ENCODE measurements at regions not wholly inside any gene's neighbourhood (a gene's known extent, or its start where the extent isn't known, plus 50 kb on each side); places are given as distances from the start of the nearest gene placed in this dataset.

DNA sequence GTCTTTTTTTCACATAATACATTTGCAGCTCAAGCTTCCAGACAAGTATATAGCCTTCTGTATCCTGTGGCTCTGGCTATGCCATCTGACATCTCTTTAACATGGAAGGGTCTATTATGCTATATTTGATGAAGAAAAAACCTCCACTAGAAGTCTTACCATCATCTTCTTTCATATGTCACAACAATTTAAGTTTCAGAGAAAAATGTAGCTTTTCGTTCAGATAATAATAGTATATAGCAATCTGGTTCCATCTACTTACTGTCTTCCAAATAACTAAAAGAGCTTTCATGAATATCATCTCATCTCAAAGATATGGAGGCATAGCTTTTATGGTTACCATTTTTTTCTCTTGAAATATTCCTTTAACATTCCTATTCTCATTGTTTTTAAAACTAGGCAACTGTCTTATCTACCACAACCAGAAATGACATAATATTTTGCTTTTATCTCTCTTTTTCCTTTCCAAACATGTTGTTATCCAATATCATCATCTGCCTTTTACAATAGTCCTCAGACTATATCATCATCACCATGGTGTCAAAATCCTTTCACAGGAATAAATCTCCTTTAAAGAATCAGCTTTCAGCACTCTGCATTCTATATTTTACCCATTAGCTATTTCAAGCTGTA is 1005.1 kb downstream of the PDHA2 start:
- no peak overlapping the region for H3K9ac ChIP-seq (ENCODE audit: low read depth, low read length)
- no peaks in the 10 kb centered on the region for H3K9me3 ChIP-seq (ENCODE audit: control insufficient read depth, insufficient read depth, low read length)
- H3K4me1 ChIP-seq (ENCODE audit: insufficient read depth, low read length): no peaks in the 10 kb centered on the region
- no peaks in the 10 kb centered on the region for H3K36me3 ChIP-seq (ENCODE audit: insufficient read depth, low read length)

DNA sequence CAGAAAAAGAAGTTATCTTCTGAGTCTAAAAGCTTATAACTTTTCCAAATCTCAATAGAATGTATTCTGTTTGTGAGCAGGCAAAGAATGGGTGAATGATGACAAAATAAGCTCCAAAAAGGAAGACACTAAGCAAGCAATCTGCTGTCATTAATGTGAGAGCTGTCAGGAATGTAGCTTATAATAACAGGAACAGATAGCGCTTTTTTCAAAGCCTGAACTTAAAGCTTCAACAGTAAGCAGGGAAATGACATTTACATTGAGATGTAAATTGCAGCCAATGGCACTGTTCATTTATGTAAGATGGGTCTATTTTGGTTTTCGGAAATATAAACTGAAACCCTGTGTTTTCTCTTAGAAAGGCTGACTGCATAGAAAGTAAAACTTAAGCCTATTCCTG is 1005.9 kb downstream of the PDHA2 start:
- H3K9me3 ChIP-seq (ENCODE audit: control insufficient read depth, insufficient read depth, low read length): no peaks in the 10 kb centered on the region
- H3K4me1 ChIP-seq (ENCODE audit: insufficient read depth, low read length): no peaks in the 10 kb centered on the region
- no peak overlapping the region for H3K9ac ChIP-seq (ENCODE audit: low read depth, low read length)
- H3K36me3 ChIP-seq (ENCODE audit: insufficient read depth, low read length): no peaks in the 10 kb centered on the region

DNA sequence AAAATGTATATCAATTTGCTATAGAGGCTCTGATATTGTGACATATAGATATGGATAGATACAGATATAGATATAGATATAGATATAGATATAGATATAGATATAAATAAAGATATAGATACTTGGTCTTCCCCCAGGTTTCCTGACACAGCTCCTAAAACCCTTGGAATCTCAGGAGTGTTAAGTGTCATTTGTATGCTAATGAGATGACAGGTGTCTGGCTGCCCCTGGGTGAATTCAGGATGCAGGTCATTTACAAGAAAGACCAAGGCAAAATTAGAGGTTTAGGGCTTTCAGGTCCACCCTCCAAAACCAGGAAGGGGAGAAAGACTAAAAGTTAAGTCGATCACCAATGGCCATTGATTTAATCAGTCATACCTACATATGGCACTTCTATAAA is 1034.8 kb downstream of the PDHA2 start:
- no peaks in the 10 kb centered on the region for H3K4me1 ChIP-seq (ENCODE audit: insufficient read depth, low read length)
- no peaks in the 10 kb centered on the region for H3K36me3 ChIP-seq (ENCODE audit: insufficient read depth, low read length)
- no peak overlapping the region for H3K9ac ChIP-seq (ENCODE audit: low read depth, low read length)
- H3K9me3 ChIP-seq (ENCODE audit: control insufficient read depth, insufficient read depth, low read length): peaks cover 14% of the 10 kb centered on the region

DNA sequence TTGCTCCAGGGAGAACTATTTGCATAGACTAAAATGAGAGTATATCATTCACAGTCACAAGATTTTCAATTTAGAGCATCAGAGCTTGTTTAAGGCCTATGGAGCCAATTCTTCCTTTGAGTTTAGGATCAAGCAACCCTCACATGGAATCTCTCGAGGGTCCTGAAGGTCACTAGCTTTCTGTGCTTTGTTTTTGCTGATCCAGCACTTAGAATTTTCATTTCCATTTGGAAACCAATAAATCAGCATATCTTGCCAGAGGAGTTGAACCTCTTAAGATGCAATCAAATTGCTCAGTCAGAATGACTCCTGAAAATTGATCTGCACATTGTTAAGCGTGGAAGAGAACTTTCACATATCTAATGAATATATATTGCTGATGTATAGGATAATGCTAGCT is 1039.6 kb downstream of the PDHA2 start:
- Histone ChIP-seq H3K4me1 (ENCODE audit: insufficient read depth, low read length) (no peaks in the 10 kb centered on the region), H3K9ac (ENCODE audit: low read depth, low read length) (no peak overlapping the region), H3K36me3 (ENCODE audit: insufficient read depth, low read length) (no peaks in the 10 kb centered on the region), H3K9me3 (ENCODE audit: control insufficient read depth, insufficient read depth, low read length) (peaks cover 14% of the 10 kb centered on the region)

DNA sequence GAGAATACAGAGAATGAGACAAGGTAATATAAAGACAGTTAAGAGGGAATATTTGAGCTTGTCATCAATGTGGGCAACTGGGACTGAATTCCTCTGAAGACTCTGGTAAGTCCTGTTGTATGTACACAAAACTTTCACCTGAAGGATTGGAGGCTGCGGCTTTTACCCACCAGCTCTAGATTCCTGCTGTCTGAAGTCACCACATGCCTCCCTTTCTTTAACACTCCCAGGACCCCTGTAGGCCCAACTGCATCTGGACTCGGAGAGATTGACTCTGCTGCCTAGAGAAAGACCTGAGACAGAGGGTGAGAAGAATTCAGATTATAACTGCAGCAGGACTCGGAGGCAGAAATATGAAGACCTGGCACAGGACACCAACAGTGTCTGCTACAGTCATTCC is 1048.0 kb downstream of the PDHA2 start:
- H3K9ac ChIP-seq (ENCODE audit: low read depth, low read length): no peak overlapping the region
- H3K36me3 ChIP-seq (ENCODE audit: insufficient read depth, low read length): no peaks in the 10 kb centered on the region
- 0 out of 2 replicates have a peak, but pooled peaks cover 6% of the 10 kb centered on the region for H3K4me1 ChIP-seq (ENCODE audit: insufficient read depth, low read length)
- H3K9me3 ChIP-seq (ENCODE audit: control insufficient read depth, insufficient read depth, low read length): no peaks in the 10 kb centered on the region

DNA sequence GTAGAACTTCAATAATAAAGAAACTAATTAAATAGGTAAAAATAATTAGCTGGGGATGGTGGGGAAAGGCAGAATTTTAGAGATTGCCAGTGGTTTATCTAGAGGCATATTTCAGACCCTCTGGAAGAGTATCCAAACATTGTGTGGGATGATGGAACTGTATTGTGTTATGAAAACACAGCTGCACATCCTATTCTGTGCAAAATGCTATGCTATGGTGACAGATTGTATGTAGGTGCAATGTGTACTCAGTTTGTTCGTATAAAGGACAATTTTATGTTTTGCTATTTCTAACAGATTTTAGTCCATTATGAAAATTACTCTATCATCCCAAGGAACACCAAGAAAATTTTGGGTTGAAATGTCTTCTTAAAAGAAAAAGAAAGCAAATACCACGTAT is 1054.7 kb downstream of the PDHA2 start:
- Histone ChIP-seq H3K9me3 (ENCODE audit: control insufficient read depth, insufficient read depth, low read length) (no peaks in the 10 kb centered on the region), H3K4me1 (ENCODE audit: insufficient read depth, low read length) (no peaks in the 10 kb centered on the region), H3K36me3 (ENCODE audit: insufficient read depth, low read length) (no peaks in the 10 kb centered on the region; the same call in 1 of the 2 replicates), H3K9ac (ENCODE audit: low read depth, low read length) (no peak overlapping the region)

DNA sequence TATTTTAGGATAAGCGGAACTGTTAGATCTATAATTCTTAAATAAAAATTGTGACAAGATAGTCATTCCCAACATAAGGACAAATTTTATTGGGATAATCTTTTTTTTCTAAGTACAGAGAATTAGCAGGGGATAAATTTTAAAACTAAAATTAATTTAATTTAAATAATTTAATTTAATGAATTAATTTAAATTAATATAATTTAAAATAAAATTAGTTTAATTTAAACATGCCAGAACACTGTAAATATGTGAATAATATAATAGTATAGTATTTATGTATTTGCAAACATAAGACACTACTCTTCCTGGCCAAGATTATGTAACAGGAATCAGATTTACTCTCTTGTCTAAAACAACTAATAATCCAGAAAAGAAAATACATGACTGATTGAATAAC is 1055.9 kb downstream of the PDHA2 start:
- Histone ChIP-seq H3K9me3 (ENCODE audit: control insufficient read depth, insufficient read depth, low read length) (no peaks in the 10 kb centered on the region), H3K9ac (ENCODE audit: low read depth, low read length) (no peak overlapping the region), H3K4me1 (ENCODE audit: insufficient read depth, low read length) (no peaks in the 10 kb centered on the region), H3K36me3 (ENCODE audit: insufficient read depth, low read length) (no peaks in the 10 kb centered on the region; the same call in 1 of the 2 replicates)

DNA sequence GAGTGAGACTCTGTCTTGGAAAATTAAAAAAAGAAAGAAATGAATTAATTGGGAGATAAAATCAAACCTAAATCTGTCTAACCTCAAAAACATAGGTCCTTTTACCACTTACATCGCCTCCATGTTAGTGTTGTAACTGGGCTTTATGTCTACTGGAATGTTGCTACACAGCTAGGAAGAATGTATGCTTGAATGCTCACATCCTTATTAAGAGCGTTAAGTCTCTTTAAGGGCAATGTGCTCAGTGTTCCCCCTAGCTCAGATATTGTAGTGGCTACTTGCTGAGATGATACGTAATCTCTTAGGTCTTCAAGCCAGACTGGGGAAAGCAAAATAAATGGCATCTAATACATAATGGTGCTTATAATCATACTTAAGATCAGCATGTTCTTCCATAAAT is 1072.8 kb downstream of the PDHA2 start:
- H3K36me3 ChIP-seq (ENCODE audit: insufficient read depth, low read length): no peaks in the 10 kb centered on the region
- H3K9me3 ChIP-seq (ENCODE audit: control insufficient read depth, insufficient read depth, low read length): no peaks in the 10 kb centered on the region
- peaks cover 4% of the 10 kb centered on the region; the same call in 1 of the 2 replicates for H3K4me1 ChIP-seq (ENCODE audit: insufficient read depth, low read length)
- H3K9ac ChIP-seq (ENCODE audit: low read depth, low read length): no peak overlapping the region

DNA sequence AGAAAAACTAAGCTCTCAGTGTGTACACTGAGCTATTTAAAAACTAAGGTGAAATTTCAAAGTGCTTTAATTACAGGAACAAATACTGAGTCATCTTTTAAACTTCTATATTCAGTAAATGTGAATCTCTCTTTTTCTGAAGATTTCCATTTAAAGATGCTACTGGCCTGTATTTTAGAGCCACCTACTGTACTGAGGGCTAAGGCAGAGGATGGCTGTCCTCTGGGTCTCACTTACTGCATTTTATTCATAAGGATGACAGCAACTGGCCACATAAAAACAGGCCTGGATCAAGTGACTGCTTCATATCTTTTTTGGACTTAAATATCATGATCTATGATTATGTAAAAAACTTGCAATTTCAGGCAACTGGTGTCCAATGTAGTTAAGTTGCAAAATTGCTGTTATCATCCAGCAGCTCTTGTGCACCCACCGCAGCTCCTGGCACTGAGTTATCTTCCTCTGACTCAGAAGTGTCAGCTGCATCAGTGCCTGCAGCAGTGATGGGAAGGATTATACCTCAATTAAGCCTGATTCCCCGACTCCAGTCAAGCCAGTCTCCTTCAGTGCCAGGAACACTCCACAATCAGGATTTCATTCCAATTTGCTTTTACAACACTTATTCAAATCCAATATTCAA is 1073.7 kb downstream of the PDHA2 start:
- no peak overlapping the region for H3K9ac ChIP-seq (ENCODE audit: low read depth, low read length)
- H3K4me1 ChIP-seq (ENCODE audit: insufficient read depth, low read length): peaks cover 4% of the 10 kb centered on the region; the same call in 1 of the 2 replicates
- H3K36me3 ChIP-seq (ENCODE audit: insufficient read depth, low read length): no peaks in the 10 kb centered on the region
- H3K9me3 ChIP-seq (ENCODE audit: control insufficient read depth, insufficient read depth, low read length): no peaks in the 10 kb centered on the region

DNA sequence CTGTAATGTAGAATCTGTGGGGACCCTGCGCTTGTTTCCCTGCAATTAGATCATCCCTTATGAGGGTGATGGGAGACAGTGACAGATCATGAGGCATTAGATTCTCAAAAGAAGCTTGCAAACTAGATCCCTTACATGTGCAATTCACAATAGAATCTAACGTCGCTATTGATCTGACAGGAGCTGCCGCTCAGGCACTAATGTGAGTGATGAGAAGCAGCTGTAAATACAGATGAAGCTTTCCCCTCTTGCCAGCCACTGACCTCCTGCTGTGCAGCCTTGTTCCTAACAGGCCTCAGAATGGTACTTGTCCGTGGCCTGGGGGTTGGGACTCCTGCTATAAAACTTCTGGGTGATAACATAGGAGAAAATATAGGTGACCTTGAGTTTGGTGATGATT is 1076.8 kb downstream of the PDHA2 start:
- Histone ChIP-seq H3K9me3 (ENCODE audit: control insufficient read depth, insufficient read depth, low read length) (no peaks in the 10 kb centered on the region), H3K4me1 (ENCODE audit: insufficient read depth, low read length) (peaks cover 4% of the 10 kb centered on the region; the same call in 1 of the 2 replicates), H3K36me3 (ENCODE audit: insufficient read depth, low read length) (no peaks in the 10 kb centered on the region), H3K9ac (ENCODE audit: low read depth, low read length) (no peak overlapping the region)

DNA sequence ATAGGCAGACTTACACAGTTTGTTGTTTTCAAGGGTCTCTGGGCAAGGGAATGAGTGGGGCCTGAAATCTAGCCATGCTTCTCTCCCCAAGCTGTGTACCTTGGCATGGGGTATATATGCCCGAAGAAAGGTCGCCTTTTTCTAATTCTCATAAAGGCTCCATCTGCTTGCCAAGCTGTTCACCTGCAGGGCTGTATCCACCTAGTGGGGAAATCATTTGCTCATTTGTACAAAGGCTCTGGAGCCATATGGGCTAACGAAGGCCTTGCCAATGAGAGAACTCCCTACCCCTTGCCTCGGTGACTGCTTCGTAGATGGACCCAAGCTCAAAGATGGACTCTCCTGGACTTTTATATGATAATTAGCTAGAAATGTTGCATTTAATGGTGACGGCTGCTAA is 1097.0 kb downstream of the PDHA2 start:
- H3K36me3 ChIP-seq (ENCODE audit: insufficient read depth, low read length): no peaks in the 10 kb centered on the region
- H3K4me1 ChIP-seq (ENCODE audit: insufficient read depth, low read length): no peaks in the 10 kb centered on the region
- no peak overlapping the region for H3K9ac ChIP-seq (ENCODE audit: low read depth, low read length)
- no peaks in the 10 kb centered on the region for H3K9me3 ChIP-seq (ENCODE audit: control insufficient read depth, insufficient read depth, low read length)

DNA sequence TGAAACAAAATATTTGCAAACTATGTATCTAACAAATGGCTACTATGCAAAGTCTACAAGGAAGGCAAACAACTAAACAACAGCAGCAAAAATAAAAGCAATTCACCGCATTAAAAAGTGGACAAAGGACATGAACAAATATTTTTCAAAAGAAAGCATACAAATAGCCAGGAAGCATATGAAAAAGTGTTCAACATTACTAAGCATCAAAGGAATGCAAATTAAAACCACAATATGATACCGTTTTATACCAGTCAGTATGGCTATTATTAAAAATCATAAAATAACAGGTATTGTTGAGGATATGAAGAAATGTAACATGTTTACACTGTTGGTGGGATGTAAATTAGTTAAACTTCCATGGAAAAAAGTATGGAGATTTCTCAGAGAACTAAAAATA is 1106.7 kb downstream of the PDHA2 start:
- Histone ChIP-seq H3K9me3 (ENCODE audit: control insufficient read depth, insufficient read depth, low read length) (no peaks in the 10 kb centered on the region), H3K9ac (ENCODE audit: low read depth, low read length) (no peak overlapping the region), H3K4me1 (ENCODE audit: insufficient read depth, low read length) (no peaks in the 10 kb centered on the region), H3K36me3 (ENCODE audit: insufficient read depth, low read length) (no peaks in the 10 kb centered on the region)

DNA sequence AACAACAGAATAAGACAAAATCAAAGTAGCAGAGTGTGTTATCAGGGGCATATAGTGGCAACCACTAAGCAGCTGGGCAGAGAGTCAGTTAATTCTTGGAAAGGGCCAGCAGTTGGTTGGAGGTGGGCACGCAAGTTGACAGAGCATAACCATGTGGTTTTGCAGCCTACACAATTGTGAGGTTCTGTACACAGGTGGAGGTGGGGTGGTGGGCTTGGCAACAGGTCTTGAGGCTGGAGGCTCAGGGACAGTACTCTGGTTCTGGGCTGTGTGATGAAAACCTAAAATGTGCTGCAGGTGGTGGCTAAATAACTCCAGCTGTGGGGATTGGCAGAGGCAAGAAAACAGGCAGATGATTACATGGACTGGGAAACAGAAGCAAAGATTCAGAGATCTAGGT is 1112.7 kb downstream of the PDHA2 start:
- Histone ChIP-seq H3K36me3 (ENCODE audit: insufficient read depth, low read length) (no peaks in the 10 kb centered on the region), H3K9me3 (ENCODE audit: control insufficient read depth, insufficient read depth, low read length) (no peaks in the 10 kb centered on the region), H3K4me1 (ENCODE audit: insufficient read depth, low read length) (peaks cover 7% of the 10 kb centered on the region; the same call in 1 of the 2 replicates), H3K9ac (ENCODE audit: low read depth, low read length) (no peak overlapping the region)

DNA sequence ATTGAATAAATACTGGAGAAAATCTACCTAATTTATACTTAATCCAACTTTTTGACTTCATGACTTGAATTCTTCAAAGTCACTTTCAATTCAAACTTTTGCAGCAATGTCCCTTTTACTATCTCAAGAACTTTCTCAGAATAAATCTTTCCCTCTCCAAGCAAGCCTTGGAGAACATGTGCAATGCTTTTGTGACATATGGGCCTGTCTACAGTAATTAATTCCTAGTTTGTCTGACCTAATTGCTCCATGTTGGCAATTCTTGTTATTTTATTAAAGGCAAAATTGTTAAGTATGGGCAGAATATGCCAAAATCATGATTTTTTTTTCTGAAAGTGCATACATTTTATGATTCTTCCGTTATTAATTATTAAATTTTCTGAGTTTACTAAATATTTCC is 1115.3 kb downstream of the PDHA2 start:
- Histone ChIP-seq H3K9ac (ENCODE audit: low read depth, low read length) (no peak overlapping the region), H3K9me3 (ENCODE audit: control insufficient read depth, insufficient read depth, low read length) (no peaks in the 10 kb centered on the region), H3K36me3 (ENCODE audit: insufficient read depth, low read length) (no peaks in the 10 kb centered on the region), H3K4me1 (ENCODE audit: insufficient read depth, low read length) (peaks cover 7% of the 10 kb centered on the region; the same call in 1 of the 2 replicates)

DNA sequence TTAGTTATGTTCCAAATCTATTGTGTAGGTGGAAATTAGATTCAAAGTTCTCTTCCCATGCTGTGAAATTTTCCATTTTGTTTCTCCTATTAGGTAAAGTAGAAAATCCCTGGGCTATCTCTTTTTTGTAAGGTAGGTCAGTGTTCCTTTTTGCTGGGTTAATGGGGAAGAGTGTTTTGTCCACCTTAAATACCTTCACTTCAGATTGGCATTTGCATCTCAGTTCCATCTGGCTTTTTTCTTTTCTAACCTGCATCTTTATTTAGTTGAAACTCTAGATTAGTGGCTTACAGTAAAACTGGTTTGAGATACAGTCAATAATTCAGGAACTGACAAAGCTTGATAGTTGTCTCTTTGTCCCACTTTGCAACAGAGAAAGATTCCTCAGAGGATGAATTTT is 1115.8 kb downstream of the PDHA2 start:
- H3K4me1 ChIP-seq (ENCODE audit: insufficient read depth, low read length): peaks cover 7% of the 10 kb centered on the region; the same call in 1 of the 2 replicates
- H3K9ac ChIP-seq (ENCODE audit: low read depth, low read length): no peak overlapping the region
- no peaks in the 10 kb centered on the region for H3K36me3 ChIP-seq (ENCODE audit: insufficient read depth, low read length)
- no peaks in the 10 kb centered on the region for H3K9me3 ChIP-seq (ENCODE audit: control insufficient read depth, insufficient read depth, low read length)

All from ES-I3 (cell line).